Activated CD8-positive, alpha-beta memory T cell treated with anti-CD3 and anti-CD28 coated beads for 24 hours (primary cell): ENCODE measurements at regions not wholly inside any gene's neighbourhood (a gene's known extent, or its start where the extent isn't known, plus 50 kb on each side); places are given as distances from the start of the nearest gene placed in this dataset.
A peak's percentile ranks its signal among the peaks of the same experiment; 100 is the strongest.
"Not testable (repeated sequence)": the region's sequence is repeated elsewhere in the genome, so short reads cannot be mapped to it uniquely, and the experiment has no call there.

Source experiments
- DNase-seq: peaks from one replicate; pipeline ENCODE4 v3.0.0-alpha.2; 2020

DNA sequence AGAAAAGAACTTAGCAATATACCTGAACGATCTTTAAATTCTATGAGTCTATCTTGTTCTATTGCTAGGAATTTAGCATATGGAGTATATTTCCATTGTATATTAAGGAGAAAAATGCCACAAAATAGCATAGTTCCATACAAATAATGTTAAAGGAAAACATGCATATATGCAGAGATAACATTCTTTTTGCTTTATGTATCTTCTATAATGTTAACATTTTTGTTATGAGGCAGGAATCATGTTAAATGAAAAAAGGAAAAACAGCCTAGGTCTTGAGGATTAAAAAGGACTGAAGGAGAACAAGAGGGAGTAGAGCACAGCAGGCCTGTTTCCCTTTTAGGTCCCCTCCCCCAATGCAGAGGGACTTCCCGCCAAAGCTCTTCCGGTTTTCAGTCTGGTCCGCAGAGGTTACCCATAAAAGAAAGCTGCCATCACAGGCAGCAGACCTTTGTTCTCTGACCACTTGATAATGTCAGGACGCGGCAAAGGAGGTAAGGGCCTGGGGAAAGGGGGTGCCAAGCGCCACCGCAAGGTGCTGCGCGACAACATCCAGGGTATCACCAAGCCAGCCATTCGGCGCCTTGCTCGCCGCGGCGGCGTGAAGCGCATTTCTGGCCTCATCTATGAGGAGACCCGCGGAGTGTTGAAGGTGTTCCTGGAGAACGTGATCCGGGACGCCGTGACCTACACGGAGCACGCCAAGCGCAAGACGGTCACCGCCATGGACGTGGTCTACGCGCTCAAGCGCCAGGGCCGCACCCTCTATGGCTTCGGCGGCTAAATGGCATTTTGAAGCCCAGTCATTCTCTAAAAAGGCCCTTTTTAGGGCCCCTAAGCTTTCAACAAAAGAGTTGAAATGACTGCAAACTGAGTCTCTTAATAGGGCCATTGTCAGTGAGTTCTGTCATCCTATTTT lies 108.4 kb upstream of the PRSS16 start:
- DNase-seq = peak; percentile 90

DNA sequence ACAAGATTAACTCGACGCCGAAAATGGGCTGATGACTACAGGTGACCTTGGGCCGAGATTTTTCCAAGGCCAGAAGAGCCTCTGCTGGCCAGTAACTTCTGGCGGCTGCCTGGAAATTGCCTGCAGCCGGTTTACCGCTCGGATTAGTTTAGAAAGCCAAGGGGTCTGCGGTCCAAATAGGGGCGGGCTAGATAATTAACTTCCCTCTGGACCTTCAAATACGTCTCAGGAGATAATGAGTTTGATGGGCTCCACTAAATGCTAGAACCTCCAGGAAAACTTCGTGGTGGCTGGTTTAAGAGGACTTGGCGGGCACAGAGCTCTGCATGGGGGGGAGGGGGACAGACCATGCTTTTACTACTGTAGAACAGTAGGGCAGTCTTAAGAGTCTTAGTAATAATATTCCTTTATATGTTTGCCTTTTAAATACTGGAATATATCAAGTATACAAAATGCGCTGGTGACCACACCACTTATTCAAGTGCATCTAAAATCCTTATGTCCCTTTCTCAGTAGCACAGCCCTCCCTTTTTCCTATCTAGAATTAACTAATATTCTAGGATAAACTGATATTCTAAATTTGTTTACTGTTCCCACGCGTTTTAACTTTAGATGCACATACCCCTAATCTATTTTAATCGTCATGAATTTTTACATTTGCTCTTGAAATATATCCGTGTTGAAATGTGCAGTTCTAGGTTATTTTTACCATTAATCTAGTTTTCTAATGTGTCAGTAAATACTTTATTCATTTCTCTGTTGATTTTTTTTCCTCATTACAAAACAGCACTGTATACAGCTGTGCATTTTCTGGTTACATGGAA lies 107.5 kb upstream of the PRSS16 start:
- DNase-seq = peak; percentile 72

DNA sequence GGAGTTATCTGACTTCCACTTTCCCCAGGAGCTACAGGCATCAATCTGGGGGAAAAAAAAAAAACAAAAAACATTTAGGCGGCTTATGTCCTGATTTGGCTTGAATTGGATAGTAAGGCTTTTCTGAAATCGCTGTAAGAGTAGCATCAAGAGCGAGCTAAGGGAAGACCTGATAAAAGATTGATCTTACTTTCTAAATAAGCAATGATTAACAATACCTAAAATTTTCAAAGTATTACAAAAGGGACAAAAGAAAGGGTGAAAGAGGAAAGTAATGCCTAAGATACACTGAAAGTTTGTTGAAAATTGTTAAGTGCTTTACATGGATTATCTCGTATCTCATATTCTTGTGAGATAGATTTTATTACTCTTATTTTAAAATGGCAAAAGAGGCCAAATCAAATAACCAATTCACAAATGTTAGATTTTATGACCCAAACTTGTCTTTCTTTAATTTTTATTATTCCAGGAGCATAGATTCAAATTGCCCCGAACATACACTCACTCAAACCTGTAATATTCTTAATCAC lies 106.4 kb upstream of the PRSS16 start:
- DNase-seq = no peak

DNA sequence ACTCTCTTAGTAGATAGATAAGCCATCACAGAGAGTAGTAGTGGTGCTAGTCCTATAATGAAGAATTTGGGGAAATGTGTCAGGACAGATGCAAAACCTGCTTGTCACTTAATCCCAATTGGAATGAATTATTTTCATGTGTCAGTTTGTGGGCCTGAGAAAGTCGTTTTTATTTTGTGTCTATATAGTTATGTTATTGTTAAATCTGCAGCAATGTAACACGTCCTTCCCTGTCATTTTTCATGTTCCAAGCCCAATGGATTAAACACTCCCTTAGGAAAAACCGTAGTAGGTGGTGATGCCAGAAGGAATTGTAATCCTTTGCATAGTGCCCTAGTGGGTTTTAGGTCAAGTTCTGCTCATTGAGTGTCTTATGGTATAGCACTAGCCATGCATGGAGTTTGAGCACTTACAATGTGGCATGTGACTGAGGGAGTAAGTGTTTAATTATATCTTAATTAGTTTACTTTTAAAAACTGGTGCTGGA lies 105.9 kb upstream of the PRSS16 start:
- no peak for DNase-seq

DNA sequence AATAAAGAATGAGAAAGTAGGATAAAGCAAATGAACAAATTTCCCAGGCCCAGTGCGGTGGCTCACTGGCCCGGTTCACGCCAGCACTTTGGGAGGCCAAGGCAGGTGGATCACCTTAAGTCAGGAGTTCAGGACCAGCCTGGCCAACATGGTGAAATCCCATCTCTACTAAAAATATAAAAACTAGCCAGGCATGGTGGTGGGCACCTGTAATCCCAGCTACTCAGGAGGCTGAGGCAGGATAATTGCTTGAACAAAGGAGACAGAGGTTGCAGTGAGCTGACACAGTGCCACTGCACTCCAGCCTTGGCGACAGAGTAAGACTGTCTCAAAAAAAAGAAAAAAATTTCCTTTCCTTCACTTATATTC lies 104.5 kb upstream of the PRSS16 start:
- not testable (repeated sequence) for DNase-seq

DNA sequence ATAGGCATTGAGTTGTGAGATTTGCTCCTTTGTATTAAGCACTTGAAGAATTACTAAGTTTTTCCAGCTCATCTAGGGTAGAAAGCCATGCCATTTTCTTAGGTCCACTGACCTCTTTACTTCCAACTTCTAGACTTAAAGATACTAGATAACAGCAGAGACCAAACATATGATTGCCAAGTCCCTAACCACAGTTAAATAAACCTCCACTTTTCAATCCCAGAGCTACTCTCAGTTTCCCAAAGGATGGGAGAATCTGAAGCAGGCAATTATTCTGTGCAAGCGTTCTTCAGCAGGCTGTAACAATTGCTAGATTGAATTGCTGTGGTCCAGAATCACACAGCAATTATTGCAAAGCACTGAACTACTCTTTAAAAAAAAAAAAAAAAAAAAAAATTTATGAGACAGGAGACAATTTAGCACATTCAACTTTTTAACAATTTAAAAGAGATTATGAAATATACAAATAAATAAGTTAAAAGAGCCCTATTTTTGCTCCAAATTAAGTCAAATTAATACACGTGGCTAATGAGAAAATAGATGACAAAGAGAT lies 104.0 kb upstream of the PRSS16 start:
- DNase-seq = no peak

DNA sequence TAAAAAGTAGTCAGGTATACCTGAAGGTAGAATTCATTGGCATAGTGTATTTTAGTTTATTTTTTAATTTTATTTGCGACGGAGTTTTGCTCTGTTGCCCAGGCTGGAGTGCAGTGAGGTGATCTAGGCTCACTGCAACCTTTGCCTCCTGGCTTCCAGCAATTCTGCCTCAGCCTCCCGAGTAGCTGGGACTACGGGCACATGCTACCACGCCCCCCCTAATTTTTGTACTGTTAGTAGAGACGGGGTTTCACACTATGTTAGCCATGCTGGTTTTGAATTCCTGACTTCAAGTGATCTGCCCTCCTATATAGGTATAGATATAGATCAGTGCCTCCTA lies 102.8 kb upstream of the PRSS16 start:
- DNase-seq = no peak

DNA sequence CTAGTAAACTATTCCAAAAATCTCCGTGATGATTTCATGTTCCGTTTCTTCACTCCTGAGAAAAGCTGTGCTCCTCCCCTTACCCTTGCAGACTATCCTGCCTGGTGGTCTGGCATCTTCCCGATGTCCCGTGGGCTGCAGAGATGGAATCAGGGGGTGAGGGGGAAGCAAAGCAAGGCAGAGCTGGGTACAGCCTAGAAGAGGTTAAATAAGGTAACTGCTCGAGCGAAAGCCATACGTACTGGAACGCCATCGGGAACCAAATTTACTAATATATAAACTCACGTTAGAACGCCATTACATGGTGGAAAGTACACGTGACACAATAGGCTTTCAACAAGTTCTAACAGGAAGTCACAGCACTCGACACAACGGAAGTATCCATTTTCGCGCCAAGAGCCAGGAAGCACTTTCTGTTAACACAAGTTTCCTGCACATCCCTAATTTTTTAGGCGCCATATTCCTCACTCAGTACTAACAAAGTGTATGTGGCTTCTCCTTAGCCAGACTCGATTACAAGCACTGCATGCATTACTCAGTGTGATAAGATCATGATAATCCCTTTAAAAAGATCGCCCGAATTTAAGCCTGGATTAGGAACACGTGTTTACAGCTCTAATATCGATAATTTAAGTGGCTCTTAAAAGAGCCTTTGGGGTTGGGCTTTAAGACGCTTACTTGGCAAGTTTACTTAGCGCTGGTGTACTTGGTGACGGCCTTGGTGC lies 101.6 kb upstream of the PRSS16 start:
- peak; percentile 84 for DNase-seq

DNA sequence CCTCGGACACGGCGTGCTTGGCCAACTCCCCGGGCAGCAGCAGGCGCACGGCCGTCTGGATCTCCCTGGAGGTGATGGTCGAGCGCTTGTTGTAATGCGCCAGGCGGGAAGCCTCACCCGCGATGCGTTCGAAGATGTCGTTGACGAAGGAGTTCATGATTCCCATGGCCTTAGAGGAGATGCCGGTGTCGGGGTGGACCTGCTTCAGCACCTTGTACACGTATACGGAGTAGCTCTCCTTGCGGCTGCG lies 101.1 kb upstream of the PRSS16 start:
- peak; percentile 94 for DNase-seq

DNA sequence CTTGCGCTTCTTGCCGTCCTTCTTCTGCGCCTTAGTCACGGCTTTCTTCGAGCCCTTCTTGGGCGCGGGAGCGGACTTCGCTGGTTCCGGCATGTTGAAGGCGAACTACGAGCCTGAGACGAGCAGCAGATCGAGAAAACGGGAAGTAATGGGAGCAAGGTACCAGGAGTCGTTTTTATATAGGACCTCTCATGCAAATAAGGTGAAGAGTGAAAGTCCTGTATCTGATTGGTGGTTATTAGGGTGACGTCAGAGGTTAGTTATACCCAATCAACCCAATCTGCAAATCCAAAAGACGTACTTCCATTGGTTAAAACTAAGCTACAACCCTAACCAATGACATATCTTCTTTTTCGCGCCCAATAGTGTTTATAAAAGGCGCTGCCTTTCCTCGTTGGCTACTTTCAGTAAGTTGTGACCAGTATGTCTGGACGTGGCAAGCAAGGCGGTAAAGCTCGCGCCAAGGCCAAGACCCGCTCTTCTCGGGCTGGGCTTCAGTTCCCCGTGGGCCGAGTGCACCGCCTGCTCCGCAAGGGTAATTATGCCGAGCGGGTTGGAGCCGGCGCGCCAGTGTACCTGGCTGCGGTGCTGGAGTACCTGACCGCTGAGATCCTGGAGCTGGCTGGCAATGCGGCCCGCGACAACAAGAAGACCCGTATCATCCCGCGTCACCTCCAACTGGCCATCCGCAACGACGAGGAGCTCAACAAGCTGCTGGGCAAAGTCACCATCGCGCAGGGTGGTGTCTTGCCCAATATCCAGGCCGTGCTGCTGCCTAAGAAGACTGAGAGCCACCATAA lies 100.6 kb upstream of the PRSS16 start:
- DNase-seq = peak; percentile 92

DNA sequence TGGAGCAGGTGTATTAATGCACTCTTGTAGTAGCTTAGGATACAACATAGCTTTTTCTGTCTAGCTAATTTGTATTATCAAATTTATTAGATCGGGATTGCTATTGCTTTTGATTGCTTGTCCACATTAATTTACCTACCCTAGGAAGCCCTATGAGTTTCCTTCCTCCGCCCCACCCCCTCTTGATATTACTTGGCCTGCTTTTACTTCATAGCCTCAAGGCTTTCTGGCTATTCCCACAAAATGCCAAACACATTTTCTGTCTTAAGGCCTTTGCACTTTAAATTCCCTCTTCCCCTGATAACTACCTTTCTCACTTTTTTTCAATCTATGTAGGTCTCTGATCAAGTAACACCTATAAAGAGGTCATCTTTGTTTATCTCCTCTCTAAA lies 99.1 kb upstream of the PRSS16 start:
- DNase-seq = no peak

DNA sequence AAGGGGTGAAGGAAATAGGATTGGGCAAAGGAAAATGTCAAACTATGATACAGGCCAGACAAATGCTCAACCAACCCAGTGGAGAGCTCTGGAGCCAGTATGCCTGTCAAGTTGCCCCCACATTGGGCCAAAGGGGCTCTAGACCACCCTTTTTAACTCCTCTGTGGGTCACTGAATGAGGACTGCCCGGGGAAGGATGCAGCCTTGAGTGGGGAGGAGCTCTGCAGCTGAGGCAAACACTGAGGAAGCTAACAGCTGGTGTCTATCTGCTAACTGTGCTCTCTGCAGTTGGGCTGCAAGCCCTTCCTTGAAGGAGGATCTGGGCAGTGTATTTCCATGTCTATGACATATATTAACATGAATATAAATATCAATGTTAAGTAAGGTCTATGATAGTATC lies 98.4 kb upstream of the PRSS16 start:
- no peak for DNase-seq

DNA sequence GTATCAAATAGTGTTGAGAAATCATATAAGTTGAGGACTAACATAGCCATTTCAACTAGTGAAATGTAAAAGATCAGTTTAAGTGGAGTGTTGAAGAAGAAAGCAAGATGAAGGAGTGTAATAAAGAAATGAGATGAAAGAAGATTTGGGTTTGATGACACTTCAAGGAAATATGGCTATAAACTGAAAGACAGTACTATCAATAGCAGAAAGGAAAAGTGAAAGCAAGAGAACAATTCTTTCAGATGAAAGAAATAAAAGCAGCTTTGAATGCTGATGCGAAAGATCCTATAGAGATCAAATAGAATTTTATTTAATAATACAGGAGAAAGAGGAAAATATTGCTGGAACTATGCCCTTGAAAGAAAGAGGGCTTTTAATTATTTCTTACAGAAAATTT lies 92.8 kb upstream of the PRSS16 start:
- no peak for DNase-seq

DNA sequence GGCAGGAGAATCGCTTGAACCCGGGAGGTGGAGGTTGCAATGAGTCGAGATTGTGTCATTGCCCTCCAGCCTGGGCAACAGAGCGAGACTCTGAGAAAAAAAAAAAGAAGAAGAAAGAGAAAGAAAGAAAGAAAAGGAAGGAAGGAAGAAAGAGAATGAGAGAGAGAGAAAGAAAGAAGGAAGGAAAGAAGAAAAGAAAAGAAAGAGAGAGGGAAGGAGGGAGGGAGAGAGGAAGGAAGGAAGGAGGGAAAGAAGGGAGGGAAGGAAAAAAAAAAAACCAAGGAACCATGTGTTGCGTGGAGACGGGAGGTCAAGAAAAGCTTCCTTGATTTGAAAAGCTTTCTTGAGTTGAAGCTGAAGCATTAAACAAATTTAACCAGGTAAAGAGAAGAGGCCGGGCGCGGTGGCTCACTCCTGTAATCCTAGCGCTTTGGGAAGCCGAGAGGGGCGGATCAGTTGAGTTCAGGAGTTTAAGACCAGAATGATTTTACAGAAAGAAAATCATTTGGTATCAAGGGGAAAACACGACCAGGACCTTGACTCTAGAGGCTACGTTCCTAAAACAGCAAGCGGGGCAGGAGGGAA lies 90.5 kb upstream of the PRSS16 start:
- DNase-seq = no peak

DNA sequence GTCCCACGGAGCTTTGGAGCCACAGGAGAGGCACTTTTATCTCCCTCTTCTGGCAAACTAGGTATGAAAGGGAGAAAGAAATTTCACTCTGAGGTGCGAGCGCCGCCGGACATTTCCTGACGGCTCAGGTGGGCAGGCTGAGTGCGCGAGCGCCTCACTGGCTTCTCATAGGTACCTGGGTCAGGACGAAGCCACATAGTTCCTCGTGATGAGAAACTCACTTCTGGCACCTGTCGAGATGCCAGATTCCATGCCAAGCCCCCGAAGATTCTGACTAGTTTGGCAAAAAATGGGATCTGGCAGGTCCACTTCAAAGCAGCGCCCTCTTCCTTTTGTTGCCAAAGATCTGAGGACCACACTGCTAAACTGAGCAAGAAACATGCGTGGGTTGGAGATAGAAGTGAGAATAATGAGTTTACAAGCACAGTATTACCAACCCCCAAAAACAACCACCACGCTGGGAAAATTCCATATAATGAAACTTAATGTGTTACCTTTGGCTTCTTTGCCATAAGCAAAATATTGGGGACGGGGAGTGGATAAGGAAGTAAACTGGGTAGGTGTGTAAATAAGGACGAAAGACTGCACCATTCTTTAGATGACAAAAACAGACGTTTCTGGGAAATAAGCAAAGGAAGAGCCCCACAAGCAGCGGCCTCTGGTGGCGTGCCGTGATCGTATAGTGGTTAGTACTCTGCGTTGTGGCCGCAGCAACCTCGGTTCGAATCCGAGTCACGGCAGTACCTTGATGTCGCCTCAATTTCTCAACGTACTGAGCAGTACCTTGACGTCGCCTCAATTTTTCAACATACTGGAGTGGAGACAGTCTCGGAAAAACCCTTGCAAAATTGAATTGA lies 89.8 kb upstream of the PRSS16 start:
- peak; percentile 89 for DNase-seq

DNA sequence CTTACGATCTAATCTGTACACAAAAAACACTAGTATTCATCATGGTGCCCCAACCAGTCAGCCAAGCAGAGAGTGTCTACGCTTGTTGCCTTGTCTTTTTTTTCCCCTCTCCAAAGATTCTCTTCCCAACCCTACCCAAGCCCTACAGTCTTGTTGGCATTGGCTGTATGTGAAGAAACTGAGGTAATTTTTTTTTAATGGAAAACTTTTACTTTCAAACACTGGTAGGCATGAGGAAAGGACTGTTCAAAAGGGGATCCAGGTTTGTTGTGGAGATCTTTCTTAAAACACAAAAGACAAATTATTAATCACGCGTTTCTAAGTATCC lies 89.2 kb upstream of the PRSS16 start:
- no peak for DNase-seq

DNA sequence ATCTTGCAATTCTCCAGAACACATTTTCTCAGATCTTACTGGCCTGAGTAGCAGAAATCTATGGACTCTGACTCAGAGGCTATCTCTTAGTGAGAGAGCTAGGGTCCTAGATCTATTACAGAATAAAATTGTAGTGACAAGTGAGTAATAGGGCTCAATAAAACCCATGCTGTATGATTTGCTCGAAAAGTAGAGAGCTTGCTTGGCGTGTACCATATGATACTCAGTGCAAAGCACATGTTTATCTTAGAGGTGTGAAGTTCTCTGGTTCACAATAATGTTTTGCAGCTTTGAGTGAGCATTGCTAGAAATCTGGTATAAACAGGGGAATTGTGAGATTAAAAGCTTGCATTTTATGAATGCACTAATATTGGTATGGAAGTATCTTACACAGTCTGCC lies 87.8 kb upstream of the PRSS16 start:
- DNase-seq = no peak

DNA sequence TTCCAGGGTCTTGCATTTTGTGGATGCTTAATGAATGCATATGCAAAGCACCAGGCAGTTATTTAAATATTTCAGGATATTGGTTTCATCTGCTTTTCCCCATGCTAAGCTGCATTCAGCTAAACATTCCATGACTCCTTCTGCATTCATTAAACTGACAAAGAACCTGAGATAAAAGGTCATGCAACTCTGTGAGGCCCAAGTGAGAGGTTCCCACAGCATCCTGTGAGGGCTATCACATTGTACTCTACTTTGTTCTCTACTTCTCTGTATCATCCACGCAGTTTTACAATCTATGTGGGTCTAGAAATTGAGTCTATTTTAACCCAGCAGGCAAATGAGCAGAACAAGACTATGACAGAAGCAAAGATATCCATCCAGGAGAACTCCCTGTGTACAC lies 86.4 kb upstream of the PRSS16 start:
- no peak for DNase-seq

DNA sequence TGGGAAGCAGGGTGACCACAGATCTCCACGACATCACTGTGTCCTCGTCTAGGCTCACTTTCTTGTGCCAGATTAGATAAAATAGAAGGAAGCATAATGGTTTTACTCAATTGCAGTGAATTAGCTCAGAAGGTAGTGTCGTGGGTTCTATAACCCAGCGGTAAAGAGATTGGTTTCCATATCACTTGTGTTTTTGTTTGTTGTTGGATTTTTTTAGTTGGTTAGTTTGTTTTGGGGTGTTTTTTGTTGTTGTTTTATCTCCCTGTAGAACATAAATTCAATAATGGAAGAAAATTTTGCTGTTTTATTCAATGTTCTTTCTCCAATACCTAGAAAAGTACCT lies 85.9 kb upstream of the PRSS16 start:
- no peak for DNase-seq

DNA sequence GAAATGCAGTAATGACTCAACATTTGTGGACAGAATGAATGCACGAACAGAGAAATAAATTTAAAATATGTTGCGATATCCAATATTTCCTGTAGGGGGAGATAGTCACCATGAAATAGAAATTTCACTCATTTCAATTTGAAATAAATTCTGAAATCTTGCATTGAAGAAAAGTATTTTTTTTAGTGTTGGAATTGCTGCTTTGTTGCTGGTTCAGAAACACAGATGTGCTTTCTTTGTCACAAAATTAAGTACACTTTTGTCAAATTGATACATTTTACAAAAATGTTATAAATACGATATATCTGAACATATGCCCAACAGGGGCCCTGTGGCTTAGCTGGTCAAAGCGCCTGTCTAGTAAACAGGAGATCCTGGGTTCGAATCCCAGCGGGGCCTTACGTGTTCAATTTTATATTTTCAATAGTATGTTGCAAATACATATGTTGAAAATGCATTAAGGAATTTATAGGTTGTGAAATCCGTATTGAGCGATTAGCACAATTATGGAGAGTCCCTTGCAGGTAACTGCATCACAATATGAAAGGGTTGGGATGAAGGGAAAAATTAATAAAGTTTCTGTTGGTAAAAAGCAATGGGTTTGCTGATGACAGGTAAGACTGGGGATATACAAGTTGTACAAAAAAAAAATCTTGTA lies 85.4 kb upstream of the PRSS16 start:
- no peak for DNase-seq

DNA sequence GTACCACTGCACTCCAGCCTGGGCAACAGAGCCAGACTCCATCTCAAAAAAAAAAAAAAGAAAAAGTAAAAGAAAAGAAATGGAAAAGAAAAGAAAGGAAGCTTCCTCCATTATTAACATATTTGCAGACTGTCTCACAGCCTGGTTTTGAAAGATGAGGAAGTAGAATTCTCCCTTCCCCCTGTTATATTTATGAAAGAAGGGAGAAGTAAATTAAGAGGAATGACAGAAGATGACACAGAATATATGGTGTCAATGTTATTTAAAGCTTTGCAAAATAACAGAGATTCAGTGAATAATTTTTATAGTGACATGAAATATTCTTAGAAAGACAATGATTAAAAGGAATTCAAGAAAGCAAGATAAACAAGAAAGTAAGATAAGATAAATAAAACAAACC lies 83.7 kb upstream of the PRSS16 start:
- no peak for DNase-seq
